ENCODE measurements at regions not wholly inside any gene's neighbourhood (a gene's known extent, or its start where the extent isn't known, plus 50 kb on each side); places are given as distances from the start of the nearest gene placed in this dataset.
"Not testable (repeated sequence)": the region's sequence is repeated elsewhere in the genome, so short reads cannot be mapped to it uniquely, and the experiment has no call there.

DNA sequence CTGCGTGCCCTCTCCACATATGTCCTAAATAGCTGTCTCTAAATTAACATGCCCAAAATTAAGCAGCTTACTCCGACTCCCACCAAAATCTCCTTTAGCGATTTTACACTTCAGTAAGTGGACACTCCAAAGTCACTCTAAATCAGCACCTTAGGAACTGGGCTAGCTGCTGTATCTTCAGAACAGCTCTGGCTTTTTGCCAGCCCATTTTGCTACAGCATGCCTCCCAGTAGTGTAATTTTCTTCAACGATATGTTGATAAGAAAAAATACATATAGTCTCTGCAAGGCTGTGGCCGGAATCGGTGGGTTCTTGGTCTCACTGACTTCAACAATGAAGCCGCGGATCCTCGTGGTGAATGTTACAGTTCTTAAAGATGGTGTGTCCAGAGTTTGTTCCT, 291.8 kb upstream of the RGPD4 start:
- Histone ChIP-seq H4K20me1 (no peaks in the 10 kb centered on the region), H3K4me2 (0 out of 22 replicates have a peak overlapping the region, but pooled peaks of 2 of the 11 experiments have one; percentile 22 to 37), H3K27ac (no peak overlapping the region), H3K36me3 (no peaks in the 10 kb centered on the region), H3K4me1 (peaks cover 0 to 8% (median 4%) of the 10 kb centered on the region in 10 experiments; a peak in 5 of 20 replicates), H3K4me3 (no peak overlapping the region), H3K9ac (no peak overlapping the region), H3K9me3 (replicated peaks in 1 of 11) (peaks cover 6 to 15% (median 10%) of the 10 kb centered on the region in 11 experiments; a peak in 16 of 22 replicates), H3K27me3 (no peaks in the 10 kb centered on the region)
- no peak for TF ChIP-seq Cebpa-rat (IDR thresholded peaks at IDR 0.05)

DNA sequence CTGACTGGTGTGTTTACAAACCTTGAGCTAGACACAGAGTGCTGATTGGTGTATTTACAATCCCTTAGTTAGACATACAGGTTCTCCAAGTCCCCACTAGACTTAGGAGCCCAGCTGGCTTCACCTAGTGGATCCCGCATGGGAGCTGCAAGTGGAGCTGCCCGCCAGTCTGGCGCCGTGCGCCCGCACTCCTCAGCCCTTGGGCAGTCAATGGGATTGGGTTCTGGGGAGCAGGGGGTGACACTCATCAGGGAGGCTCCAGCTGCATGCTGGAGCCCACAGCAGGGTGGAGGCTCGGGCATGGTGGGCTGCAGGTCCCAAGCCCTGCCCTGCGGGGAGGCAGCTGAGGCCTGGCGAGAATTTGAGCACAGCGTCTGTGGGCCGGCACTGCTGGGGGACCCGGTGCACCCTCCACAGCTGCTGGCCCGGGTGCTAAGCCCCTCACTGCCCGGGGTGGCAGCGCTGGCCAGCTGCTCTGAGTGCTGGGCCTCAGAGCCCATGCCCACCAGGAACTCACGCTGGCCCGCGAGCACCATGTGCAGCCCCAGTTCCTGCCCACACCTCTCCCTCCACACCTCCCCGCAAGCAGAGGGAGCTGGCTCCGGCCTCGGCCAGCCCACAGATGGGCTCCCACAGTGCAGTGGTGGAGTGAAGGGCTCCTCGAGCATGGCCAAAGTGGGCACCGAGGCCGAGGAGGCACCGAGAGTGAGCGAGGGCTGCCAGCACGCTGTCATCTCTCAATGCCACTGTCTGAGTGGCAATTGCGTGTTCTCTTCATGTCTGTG, 290.6 kb upstream of the RGPD4 start:
- H3K27me3 ChIP-seq, H4K20me1 ChIP-seq, H3K27ac ChIP-seq, H3K4me3 ChIP-seq, H3K9ac ChIP-seq, H3K4me2 ChIP-seq, H3K36me3 ChIP-seq, H3K4me1 ChIP-seq: not testable (repeated sequence)
- H3K9me3 ChIP-seq (replicated peaks in 1 of 11): peaks cover 6 to 15% (median 10%) of the 10 kb centered on the region in 11 experiments; a peak in 16 of 22 replicates

DNA sequence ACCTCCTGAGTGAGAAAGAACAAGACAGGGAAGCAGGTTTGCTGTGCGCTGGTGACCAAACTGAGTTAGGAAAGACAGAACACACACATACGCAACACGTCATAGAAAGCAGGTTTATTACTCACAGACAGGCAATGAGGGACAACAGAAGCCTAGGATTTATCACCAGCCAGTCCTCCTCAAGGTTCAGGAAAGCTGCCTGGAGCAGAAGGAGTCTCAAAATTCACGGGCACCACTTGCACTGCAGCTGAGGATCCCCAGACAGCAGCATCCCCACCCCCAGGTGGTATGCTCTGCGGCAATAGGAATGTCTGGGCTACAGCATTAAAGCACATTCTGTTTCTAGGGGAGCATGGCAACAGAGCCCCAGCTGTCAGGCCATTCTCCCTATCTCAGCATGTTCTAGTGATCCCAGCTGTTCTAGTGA, 284.4 kb upstream of the RGPD4 start:
- H3K27me3 ChIP-seq: no peaks in the 10 kb centered on the region
- H3K4me3 ChIP-seq: no peak overlapping the region
- 0 out of 20 replicates have a peak, but pooled peaks cover 0 to 5% (median 0%) of the 10 kb centered on the region in 10 experiments for H3K4me1 ChIP-seq
- no peaks in the 10 kb centered on the region for H4K20me1 ChIP-seq
- no peak for TF ChIP-seq Cebpa-rat (IDR thresholded peaks at IDR 0.05)
- peaks cover 0 to 16% (median 0%) of the 10 kb centered on the region in 11 experiments; a peak in 12 of 22 replicates for H3K9me3 ChIP-seq (replicated peaks in 1 of 11)
- no peak overlapping the region for H3K9ac ChIP-seq
- no peak overlapping the region for H3K4me2 ChIP-seq
- H3K27ac ChIP-seq: no peak overlapping the region
- no peaks in the 10 kb centered on the region for H3K36me3 ChIP-seq

DNA sequence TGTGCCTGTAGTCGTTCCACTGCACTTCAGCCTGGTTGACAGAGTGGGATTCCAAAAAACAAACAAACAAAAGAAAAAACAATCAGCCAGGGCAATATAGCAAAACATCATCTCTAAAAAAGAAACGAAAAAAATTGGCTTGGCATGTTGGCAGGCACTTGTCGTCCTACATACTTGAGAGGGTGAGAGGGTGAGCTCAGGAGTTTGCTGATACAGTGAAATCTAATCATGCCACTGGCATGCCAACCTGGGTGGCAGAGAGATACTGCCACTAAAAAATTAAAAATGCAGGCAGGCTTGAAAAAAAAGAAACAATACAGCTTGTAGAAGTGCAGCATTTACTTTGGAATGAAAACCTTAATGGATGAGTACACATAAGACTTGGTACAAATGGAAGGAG, 282.9 kb upstream of the RGPD4 start:
- H3K27me3 ChIP-seq: no peaks in the 10 kb centered on the region
- H3K4me2 ChIP-seq: no peak overlapping the region
- no peaks in the 10 kb centered on the region for H3K36me3 ChIP-seq
- no peak for TF ChIP-seq Cebpa-rat (IDR thresholded peaks at IDR 0.05)
- 0 out of 20 replicates have a peak, but pooled peaks cover 0 to 5% (median 0%) of the 10 kb centered on the region in 10 experiments for H3K4me1 ChIP-seq
- no peak overlapping the region for H3K9ac ChIP-seq
- no peak overlapping the region for H3K4me3 ChIP-seq
- peaks cover 0 to 16% (median 0%) of the 10 kb centered on the region in 11 experiments; a peak in 12 of 22 replicates for H3K9me3 ChIP-seq (replicated peaks in 1 of 11)
- no peaks in the 10 kb centered on the region for H4K20me1 ChIP-seq
- no peak overlapping the region for H3K27ac ChIP-seq

DNA sequence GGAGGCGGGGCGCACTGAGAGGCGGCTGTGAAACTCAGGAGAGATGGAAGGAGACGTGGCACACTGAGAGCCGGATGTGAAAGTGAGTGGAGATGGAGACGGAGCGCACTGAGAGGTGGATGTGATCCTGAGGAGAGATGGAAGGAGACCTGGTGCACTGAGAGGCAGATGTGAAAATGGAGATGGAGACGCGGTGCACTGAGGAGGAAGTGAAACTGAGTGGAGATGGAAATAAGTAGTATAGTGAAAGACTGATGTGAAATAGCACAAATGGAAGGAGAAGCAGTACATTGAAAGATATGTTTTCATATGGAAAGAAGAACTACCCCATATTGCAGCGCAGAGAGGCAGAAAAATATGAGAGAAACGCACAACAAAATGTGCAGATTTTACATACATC, 281.6 kb upstream of the RGPD4 start:
- Histone ChIP-seq H3K9ac (no peak overlapping the region), H3K27me3 (no peaks in the 10 kb centered on the region), H3K36me3 (no peaks in the 10 kb centered on the region), H3K4me3 (no peak overlapping the region), H3K9me3 (replicated peaks in 1 of 11) (peaks cover 0 to 16% (median 0%) of the 10 kb centered on the region in 11 experiments; a peak in 12 of 22 replicates), H4K20me1 (no peaks in the 10 kb centered on the region), H3K4me1 (0 out of 20 replicates have a peak, but pooled peaks cover 0 to 5% (median 0%) of the 10 kb centered on the region in 10 experiments), H3K4me2 (no peak overlapping the region), H3K27ac (no peak overlapping the region)
- TF ChIP-seq Cebpa-rat (IDR thresholded peaks at IDR 0.05): no peak

DNA sequence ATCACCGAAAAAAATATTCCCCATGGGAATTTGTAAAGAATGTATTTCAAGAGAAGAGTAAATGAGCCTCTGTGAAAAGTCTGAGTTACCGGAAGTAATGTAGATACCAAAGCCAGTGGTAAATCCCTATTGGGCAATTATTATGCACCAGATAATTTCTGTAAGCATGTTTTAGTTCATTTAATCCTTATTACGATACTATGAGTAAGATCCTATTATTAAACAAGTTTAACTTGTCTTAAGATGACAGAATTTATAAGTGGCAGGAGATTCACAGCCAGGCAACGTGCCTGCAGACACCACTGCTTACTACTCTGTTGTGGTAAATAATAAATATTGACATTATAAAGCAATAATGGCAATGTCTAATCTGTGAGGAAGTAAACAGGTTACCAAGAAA, 280.8 kb upstream of the RGPD4 start:
- no peak for TF ChIP-seq Cebpa-rat (IDR thresholded peaks at IDR 0.05)
- no peak overlapping the region for H3K4me2 ChIP-seq
- H3K9me3 ChIP-seq (replicated peaks in 1 of 11): peaks cover 0 to 16% (median 0%) of the 10 kb centered on the region in 11 experiments; a peak in 12 of 22 replicates
- H3K27ac ChIP-seq: no peak overlapping the region
- H3K9ac ChIP-seq: no peak overlapping the region
- no peaks in the 10 kb centered on the region for H4K20me1 ChIP-seq
- H3K4me1 ChIP-seq: 0 out of 20 replicates have a peak, but pooled peaks cover 0 to 5% (median 0%) of the 10 kb centered on the region in 10 experiments
- no peaks in the 10 kb centered on the region for H3K27me3 ChIP-seq
- no peak overlapping the region for H3K4me3 ChIP-seq
- H3K36me3 ChIP-seq: no peaks in the 10 kb centered on the region

DNA sequence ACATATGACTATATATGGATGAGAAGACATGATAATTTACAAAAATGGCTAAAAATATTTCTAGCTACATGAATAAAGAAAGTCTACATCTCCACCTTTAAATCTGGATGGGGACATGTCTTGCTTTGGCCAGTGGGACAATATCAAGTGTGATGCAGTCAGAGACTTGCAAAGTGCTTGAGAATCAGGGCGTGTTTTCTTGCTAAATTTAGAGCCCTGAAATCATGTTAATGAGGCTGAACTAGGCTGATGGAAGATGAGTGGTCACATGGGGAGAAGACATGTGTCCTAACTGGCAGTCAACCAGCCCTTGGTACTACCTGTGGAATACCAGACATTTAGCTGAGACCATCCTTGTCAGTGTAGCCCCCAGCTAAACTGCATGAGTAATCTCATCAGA, 278.5 kb upstream of the RGPD4 start:
- H3K9me3 ChIP-seq (replicated peaks in 1 of 11): peaks cover 0 to 16% (median 0%) of the 10 kb centered on the region in 11 experiments; a peak in 12 of 22 replicates
- no peak overlapping the region for H3K9ac ChIP-seq
- no peak overlapping the region for H3K27ac ChIP-seq
- H3K4me3 ChIP-seq: no peak overlapping the region
- TF ChIP-seq Cebpa-rat (IDR thresholded peaks at IDR 0.05): no peak
- H3K27me3 ChIP-seq: no peaks in the 10 kb centered on the region
- H4K20me1 ChIP-seq: no peaks in the 10 kb centered on the region
- H3K4me1 ChIP-seq: 0 out of 20 replicates have a peak, but pooled peaks cover 0 to 5% (median 0%) of the 10 kb centered on the region in 10 experiments
- no peaks in the 10 kb centered on the region for H3K36me3 ChIP-seq
- H3K4me2 ChIP-seq: no peak overlapping the region

DNA sequence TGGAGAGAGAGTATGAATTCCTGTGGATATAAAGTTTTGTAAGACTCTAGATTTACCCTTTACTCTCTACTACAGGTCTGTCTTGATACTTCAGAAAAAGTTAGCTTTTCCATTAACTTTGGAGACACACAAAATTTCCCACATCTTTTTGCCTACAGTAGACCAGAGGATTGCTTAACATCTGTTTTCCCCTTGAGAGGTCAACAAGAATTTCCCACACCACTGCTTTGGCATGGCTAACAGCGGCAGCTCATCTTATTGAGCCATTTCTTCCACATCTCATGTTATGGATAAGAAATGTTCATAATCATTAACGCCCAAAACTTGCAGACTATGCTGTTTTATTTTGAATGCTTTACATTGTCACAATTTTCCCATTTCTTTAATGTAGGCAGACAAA, 273.6 kb upstream of the RGPD4 start:
- no peak overlapping the region for H3K4me2 ChIP-seq
- no peaks in the 10 kb centered on the region for H4K20me1 ChIP-seq
- no peak overlapping the region for H3K9ac ChIP-seq
- H3K27ac ChIP-seq: no peak overlapping the region
- H3K4me1 ChIP-seq: no peaks in the 10 kb centered on the region
- no peak overlapping the region for H3K4me3 ChIP-seq
- no peaks in the 10 kb centered on the region for H3K27me3 ChIP-seq
- TF ChIP-seq Cebpa-rat (IDR thresholded peaks at IDR 0.05): no peak
- H3K9me3 ChIP-seq (replicated peaks in 1 of 11): peaks cover 29 to 37% (median 34%) of the 10 kb centered on the region in 11 experiments
- no peaks in the 10 kb centered on the region for H3K36me3 ChIP-seq

DNA sequence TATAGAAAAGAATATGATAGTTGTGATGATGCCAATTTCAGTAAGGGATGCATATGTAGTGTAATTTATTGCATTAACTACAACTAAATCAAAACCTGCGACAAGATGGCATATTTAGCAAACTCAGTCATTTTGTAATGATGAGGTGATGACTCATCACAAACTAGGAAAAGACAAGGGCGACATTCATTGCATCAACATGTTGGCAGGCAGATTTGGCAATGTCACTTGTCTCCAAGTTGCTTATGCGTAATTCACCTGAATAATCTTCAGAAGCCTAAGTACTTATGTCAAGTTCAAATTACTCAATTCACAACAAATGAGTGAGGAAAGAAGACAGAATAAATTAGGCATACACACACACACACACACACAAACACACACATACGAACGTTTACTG, 273.2 kb upstream of the RGPD4 start:
- Histone ChIP-seq H3K9ac (no peak overlapping the region), H3K27ac (no peak overlapping the region), H3K4me3 (no peak overlapping the region), H3K9me3 (replicated peaks in 1 of 11) (peaks cover 29 to 42% (median 39%) of the 10 kb centered on the region in 11 experiments), H4K20me1 (no peaks in the 10 kb centered on the region), H3K27me3 (no peaks in the 10 kb centered on the region), H3K4me1 (no peaks in the 10 kb centered on the region), H3K36me3 (no peaks in the 10 kb centered on the region), H3K4me2 (no peak overlapping the region)
- no peak for TF ChIP-seq Cebpa-rat (IDR thresholded peaks at IDR 0.05)

Data from BLaER1 treated with 17β-estradiol and CSF1 and Interleukin-3, amounts not matched to agents 10 nM and 100 nM (cell line).